ENCODE measurements at regions not wholly inside any gene's neighbourhood (a gene's known extent, or its start where the extent isn't known, plus 50 kb on each side); places are given as distances from the start of the nearest gene placed in this dataset.

DNA sequence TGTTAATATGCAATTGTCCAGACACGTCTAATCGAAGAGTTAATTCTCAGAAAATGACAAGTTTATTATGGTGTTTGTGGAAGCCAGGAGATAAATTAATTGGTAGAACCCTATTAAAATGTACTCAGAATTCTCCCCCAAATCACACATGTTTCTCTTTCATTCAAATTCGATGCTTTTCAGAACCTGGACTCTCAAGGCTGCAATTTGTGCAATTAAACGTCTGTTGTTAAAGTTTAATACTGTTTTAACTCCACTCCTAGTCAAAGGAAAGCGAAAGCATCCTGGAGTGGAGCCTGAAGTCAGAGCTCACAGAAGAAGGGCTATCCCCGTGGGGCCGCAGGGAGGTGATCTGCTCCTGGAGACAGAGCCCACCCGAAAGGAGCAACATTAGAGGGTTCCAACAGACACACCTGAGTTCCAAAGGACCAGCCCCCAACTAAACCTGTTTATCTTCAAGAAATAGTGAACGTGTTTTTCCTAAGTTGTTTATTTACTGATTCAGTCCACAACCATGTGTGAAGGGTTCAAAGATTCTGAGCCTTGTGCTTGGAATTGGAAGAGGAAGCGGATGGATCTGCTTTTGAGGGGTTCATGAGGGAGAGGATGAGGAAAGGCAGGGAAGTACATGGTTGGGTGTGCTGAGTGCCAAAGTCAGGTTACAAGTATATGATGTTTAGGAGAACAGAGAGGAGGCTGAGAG lies 68.0 kb upstream of the AKT3 start:
- TF ChIP-seq, protein P1, sequence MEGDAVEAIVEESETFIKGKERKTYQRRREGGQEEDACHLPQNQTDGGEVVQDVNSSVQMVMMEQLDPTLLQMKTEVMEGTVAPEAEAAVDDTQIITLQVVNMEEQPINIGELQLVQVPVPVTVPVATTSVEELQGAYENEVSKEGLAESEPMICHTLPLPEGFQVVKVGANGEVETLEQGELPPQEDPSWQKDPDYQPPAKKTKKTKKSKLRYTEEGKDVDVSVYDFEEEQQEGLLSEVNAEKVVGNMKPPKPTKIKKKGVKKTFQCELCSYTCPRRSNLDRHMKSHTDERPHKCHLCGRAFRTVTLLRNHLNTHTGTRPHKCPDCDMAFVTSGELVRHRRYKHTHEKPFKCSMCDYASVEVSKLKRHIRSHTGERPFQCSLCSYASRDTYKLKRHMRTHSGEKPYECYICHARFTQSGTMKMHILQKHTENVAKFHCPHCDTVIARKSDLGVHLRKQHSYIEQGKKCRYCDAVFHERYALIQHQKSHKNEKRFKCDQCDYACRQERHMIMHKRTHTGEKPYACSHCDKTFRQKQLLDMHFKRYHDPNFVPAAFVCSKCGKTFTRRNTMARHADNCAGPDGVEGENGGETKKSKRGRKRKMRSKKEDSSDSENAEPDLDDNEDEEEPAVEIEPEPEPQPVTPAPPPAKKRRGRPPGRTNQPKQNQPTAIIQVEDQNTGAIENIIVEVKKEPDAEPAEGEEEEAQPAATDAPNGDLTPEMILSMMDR (IDR thresholded peaks at IDR 0.05 in 2 of 3, conservative IDR thresholded peaks at IDR 0.05 in 1 of 3; ENCODE audit: borderline replicate concordance in 1 of 3, insufficient read depth in 1 of 3, low read depth in 2 of 3, low read length in 2 of 3): no peak
- TF ChIP-seq, protein P2, sequence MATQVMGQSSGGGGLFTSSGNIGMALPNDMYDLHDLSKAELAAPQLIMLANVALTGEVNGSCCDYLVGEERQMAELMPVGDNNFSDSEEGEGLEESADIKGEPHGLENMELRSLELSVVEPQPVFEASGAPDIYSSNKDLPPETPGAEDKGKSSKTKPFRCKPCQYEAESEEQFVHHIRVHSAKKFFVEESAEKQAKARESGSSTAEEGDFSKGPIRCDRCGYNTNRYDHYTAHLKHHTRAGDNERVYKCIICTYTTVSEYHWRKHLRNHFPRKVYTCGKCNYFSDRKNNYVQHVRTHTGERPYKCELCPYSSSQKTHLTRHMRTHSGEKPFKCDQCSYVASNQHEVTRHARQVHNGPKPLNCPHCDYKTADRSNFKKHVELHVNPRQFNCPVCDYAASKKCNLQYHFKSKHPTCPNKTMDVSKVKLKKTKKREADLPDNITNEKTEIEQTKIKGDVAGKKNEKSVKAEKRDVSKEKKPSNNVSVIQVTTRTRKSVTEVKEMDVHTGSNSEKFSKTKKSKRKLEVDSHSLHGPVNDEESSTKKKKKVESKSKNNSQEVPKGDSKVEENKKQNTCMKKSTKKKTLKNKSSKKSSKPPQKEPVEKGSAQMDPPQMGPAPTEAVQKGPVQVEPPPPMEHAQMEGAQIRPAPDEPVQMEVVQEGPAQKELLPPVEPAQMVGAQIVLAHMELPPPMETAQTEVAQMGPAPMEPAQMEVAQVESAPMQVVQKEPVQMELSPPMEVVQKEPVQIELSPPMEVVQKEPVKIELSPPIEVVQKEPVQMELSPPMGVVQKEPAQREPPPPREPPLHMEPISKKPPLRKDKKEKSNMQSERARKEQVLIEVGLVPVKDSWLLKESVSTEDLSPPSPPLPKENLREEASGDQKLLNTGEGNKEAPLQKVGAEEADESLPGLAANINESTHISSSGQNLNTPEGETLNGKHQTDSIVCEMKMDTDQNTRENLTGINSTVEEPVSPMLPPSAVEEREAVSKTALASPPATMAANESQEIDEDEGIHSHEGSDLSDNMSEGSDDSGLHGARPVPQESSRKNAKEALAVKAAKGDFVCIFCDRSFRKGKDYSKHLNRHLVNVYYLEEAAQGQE (IDR thresholded peaks at IDR 0.05; ENCODE audit: low read depth): no peak
- TF ChIP-seq JUND (IDR thresholded peaks at IDR 0.05) (no peak), EGR1 (IDR thresholded peaks at IDR 0.05; ENCODE audit: low read depth) (no peak), POLR2A (IDR thresholded peaks at IDR 0.05; ENCODE audit: borderline replicate concordance, extremely low read depth, insufficient read depth, insufficient read length) (no peak), YY1 (IDR thresholded peaks at IDR 0.05; ENCODE audit: extremely low read depth, insufficient replicate concordance, low read depth, low read length) (no peak), EZH2 (IDR thresholded peaks at IDR 0.05) (no peak), TCF7L2 (IDR thresholded peaks at IDR 0.05; ENCODE audit: borderline replicate concordance, extremely low read depth, insufficient read depth, insufficient read length) (no peak), EZH2phosphoT487 (IDR thresholded peaks at IDR 0.05; ENCODE audit: borderline replicate concordance) (no peak), SIN3A (IDR thresholded peaks at IDR 0.05; ENCODE audit: low read depth) (no peak), POLR2AphosphoS5 (IDR thresholded peaks at IDR 0.05; ENCODE audit: low read depth, low read length) (no peak)
- TF ChIP-seq, protein P3, sequence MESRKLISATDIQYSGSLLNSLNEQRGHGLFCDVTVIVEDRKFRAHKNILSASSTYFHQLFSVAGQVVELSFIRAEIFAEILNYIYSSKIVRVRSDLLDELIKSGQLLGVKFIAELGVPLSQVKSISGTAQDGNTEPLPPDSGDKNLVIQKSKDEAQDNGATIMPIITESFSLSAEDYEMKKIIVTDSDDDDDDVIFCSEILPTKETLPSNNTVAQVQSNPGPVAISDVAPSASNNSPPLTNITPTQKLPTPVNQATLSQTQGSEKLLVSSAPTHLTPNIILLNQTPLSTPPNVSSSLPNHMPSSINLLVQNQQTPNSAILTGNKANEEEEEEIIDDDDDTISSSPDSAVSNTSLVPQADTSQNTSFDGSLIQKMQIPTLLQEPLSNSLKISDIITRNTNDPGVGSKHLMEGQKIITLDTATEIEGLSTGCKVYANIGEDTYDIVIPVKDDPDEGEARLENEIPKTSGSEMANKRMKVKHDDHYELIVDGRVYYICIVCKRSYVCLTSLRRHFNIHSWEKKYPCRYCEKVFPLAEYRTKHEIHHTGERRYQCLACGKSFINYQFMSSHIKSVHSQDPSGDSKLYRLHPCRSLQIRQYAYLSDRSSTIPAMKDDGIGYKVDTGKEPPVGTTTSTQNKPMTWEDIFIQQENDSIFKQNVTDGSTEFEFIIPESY (IDR thresholded peaks at IDR 0.05; ENCODE audit: extremely low read depth, insufficient replicate concordance, low read length): no peak
